Ovary (tissue), 7 donors: ENCODE measurements at regions not wholly inside any gene's neighbourhood (a gene's known extent, or its start where the extent isn't known, plus 50 kb on each side); places are given as distances from the start of the nearest gene placed in this dataset.

ENCODE experiments used
- DNase-seq, 5 donors: peaks; one replicate each; pipeline ENCODE4 v3.0.0-alpha.2; 2019 to 2020
- H3K27ac ChIP-seq, 2 donors: fragments of 200-600 bp; one replicate each; pipeline versions ENCODE4 v1.5.1 to v1.8.0; 2019 to 2022
- H3K27me3 ChIP-seq: fragments of 200-600 bp; one replicate; pipeline ENCODE4 v1.8.0; 2022
- H3K36me3 ChIP-seq: fragments of 200-600 bp; sonication (generic); one replicate; pipeline ENCODE4 v1.5.1; 2019
- H3K4me1 ChIP-seq: one replicate; pipeline ENCODE4 v1.8.1; 2013; ENCODE audit warnings: mild to moderate bottlenecking, moderate library complexity; ENCODE audit not compliant: insufficient read depth
- H3K4me3 ChIP-seq: fragments of 200-600 bp; sonication (generic); one replicate; pipeline ENCODE4 v1.5.1; 2017
- H3K9me3 ChIP-seq, 2 donors: fragments of 200-600 bp in 1 of 2; sonication (generic) in 1 of 2; one replicate each; pipeline versions ENCODE4 v1.5.1 to v1.8.1; 2013 to 2019; ENCODE audit warnings: mild to moderate bottlenecking in 1 of 2, moderate library complexity in 1 of 2
- EP300 ChIP-seq: sonication (generic); formaldehyde crosslinking; IDR thresholded peaks from one replicate; pipeline ENCODE4 v1.6.1; 2017; ENCODE audit warnings: antibody characterized with exemption
- POLR2A ChIP-seq: fragments of 450-650 bp; IDR thresholded peaks from one replicate; pipeline ENCODE4 v1.6.1; 2017; ENCODE audit warnings: antibody characterized with exemption, mild to moderate bottlenecking, moderate library complexity
- WGBS, 3 donors: extraction: QIAGEN DNeasy Blood & Tissue Kit in 1 of 3; methylation state at CpG; one replicate each; pipeline versions ENCODE4 v1.1.5 to v1.1.7; 2013 to 2017; 5-methylcytosine and 5-hydroxymethylcytosine counted together
- intact Hi-C, 4 donors: fragments of 100-400 bp; cut with DNase I; formaldehyde crosslinking; loops; one replicate each; pipeline versions ENCODE4 v1.11.0 to v1.15.1; 2022 to 2023
- TF ChIP-seq, protein P1 (sequence below), 3 donors: fragments of 450-650 bp in 2 of 3; fragments of 200-600 bp in 1 of 3; IDR thresholded peaks; one replicate each; pipeline versions ENCODE4 v1.5.1 to v1.8.0; 2016 to 2022; ENCODE audit warnings: antibody characterized with exemption in 3 of 3, mild to moderate bottlenecking in 1 of 3
- donor health status: DM: no; HTN: no; CAD: no; lungs with moderate emphysema.
- donor health status: DM: no; HTN: no; CAD: no.
- donor health status: Bipolar disorder and iron deficiency.
- donor health status: DM: no; HTN: no; CAD: no.
- donor health status: DM: yes; HTN: yes; CAD: no.

DNA sequence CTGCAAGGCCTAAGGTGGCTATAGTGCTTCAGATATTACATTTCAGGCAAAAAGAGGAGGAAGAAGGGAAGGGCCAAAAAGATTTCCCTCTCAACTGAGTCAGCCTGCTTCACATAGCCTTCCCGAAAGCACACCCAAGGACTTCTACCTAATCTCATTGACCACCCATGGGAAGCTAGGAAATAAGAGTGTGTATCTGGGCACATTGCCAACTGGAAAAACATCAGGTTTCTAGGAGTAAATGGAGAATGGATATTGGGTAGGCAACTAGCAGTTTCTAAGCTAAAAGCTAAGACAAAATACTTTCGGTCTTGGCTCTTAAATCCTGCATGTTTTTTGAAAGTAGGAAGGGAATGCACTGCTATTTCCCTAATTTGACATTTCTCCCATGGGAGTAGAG, 221.7 kb upstream of the GRIP1 start:
- H3K27me3 ChIP-seq = no peaks in the 10 kb centered on the region
- H3K4me1 ChIP-seq = no peaks in the 10 kb centered on the region
- intact Hi-C loops = no loop called here
- TF ChIP-seq POLR2A = no peak
- no peak for TF ChIP-seq EP300
- TF ChIP-seq, protein P1, sequence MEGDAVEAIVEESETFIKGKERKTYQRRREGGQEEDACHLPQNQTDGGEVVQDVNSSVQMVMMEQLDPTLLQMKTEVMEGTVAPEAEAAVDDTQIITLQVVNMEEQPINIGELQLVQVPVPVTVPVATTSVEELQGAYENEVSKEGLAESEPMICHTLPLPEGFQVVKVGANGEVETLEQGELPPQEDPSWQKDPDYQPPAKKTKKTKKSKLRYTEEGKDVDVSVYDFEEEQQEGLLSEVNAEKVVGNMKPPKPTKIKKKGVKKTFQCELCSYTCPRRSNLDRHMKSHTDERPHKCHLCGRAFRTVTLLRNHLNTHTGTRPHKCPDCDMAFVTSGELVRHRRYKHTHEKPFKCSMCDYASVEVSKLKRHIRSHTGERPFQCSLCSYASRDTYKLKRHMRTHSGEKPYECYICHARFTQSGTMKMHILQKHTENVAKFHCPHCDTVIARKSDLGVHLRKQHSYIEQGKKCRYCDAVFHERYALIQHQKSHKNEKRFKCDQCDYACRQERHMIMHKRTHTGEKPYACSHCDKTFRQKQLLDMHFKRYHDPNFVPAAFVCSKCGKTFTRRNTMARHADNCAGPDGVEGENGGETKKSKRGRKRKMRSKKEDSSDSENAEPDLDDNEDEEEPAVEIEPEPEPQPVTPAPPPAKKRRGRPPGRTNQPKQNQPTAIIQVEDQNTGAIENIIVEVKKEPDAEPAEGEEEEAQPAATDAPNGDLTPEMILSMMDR (IDR thresholded peaks at IDR 0.05) = no peak
- DNase-seq = no peak
- 4 to 20% (median 10%) methylated on average over 2 of the region's 2 CpGs for WGBS, 3 donors
- no peaks in the 10 kb centered on the region for H3K36me3 ChIP-seq
- H3K4me3 ChIP-seq = no peak overlapping the region
- no peak overlapping the region for H3K27ac ChIP-seq
- H3K9me3 ChIP-seq = no peaks in the 10 kb centered on the region

DNA sequence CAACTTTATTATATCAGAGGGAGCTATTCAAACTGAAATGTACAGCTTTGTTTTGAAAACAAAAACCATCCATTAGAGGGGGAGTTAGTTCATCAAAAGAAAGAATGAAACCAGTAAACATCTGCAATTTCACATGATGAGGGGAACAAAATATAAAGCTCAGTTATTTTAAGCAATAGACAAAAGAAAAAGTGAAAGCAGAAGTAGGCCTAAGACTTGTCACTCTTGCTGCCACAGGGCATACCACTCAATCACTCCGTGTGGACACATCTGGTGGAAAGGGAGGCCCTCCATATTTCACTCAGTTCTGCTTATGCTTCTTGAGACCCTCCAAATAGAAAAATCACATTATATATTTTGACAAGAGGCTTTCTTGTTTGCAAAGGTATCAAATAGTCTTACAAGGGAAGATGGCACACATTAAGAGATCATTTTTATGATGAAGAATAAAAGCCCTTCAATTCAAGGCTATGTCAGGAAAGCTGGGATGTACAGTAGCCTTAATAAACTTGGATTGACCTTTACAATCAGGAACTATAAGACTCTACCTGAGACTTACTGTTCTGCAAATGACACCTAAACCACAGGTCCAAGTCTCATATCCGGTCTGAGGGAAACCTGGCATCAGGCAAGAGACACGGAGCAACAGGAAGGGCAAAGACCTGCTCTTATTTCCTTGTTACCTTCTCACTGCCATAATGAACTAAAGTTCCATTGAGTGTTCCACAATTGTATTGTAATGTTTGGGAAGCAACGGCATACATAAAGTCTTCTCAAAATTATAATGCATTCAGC, 222.5 kb upstream of the GRIP1 start:
- Histone ChIP-seq H3K4me1 (no peaks in the 10 kb centered on the region), H3K36me3 (no peaks in the 10 kb centered on the region), H3K27me3 (no peaks in the 10 kb centered on the region), H3K27ac (no peak overlapping the region), H3K9me3 (no peaks in the 10 kb centered on the region), H3K4me3 (no peak overlapping the region)
- TF ChIP-seq, protein P1 (IDR thresholded peaks at IDR 0.05) = no peak
- TF ChIP-seq POLR2A = no peak
- TF ChIP-seq EP300 = no peak
- intact Hi-C loops = no loop called here
- 60 to 68% (median 63%) methylated on average over 4 of the region's 4 CpGs for WGBS, 3 donors
- DNase-seq = no peak

DNA sequence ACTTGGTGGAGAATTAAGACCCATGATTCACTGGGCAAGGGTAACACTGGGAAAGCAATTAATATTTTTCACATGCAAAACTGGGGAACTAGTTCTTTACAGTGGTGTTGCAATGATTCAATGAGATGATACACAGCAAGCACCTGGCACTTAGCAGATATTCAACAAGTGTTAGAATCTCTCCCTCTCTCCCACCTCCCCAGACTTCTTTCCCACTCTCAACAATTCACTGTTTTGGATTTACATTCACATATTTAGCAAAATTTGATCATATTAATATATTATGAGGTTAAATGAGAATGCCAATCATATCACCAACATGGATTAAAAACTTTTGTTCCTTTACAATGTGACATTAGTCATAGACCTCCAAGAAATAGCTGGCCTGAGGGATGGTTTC, 223.1 kb upstream of the GRIP1 start:
- no peak for DNase-seq
- Histone ChIP-seq H3K9me3 (no peaks in the 10 kb centered on the region), H3K36me3 (no peaks in the 10 kb centered on the region), H3K4me1 (no peaks in the 10 kb centered on the region), H3K27me3 (no peaks in the 10 kb centered on the region), H3K27ac (no peak overlapping the region), H3K4me3 (no peak overlapping the region)
- TF ChIP-seq EP300 (no peak), POLR2A (no peak)
- TF ChIP-seq, protein P1 (IDR thresholded peaks at IDR 0.05) = no peak
- intact Hi-C loops = no loop called here

DNA sequence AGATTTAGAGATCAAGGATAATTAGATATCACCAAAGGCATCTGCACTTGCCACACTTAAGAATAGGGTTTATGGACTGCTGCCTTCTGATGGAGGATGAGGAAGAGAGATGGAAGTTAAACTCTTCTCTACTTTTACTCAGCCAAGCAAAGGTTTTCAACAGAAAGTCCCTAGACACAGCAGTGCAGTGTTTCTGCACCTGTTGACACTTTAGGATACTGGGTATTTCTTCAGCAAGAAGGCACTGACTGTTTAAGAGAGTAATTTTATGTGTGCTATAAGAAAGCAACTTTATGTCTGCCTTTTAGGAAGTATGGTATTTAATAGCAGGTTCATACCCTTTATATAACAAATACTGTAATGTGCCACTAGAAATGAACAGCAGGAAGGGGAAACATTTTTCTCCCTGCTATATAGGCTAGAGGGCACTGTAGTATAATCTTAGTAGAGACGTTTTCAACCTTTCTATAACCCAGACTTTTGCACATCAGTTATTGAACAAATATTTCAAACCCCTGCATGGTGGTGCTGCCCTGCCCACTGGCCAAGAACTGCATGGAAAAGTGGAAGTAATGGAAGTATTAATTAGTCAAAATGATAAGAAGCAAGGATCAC, 225.0 kb upstream of the GRIP1 start:
- no peak for DNase-seq
- Histone ChIP-seq H3K36me3 (no peaks in the 10 kb centered on the region), H3K4me3 (no peak overlapping the region), H3K4me1 (no peaks in the 10 kb centered on the region), H3K27me3 (no peaks in the 10 kb centered on the region), H3K27ac (no peak overlapping the region), H3K9me3 (no peaks in the 10 kb centered on the region)
- 14 to 25% (median 20%) methylated on average over 1 of the region's 1 CpG for WGBS, 3 donors
- intact Hi-C loops = no loop called here
- TF ChIP-seq, protein P1 (IDR thresholded peaks at IDR 0.05) = no peak
- TF ChIP-seq EP300 (no peak), POLR2A (no peak)
